Upper lobe of left lung (tissue), 6 donors: ENCODE measurements at regions not wholly inside any gene's neighbourhood (a gene's known extent, or its start where the extent isn't known, plus 50 kb on each side); places are given as distances from the start of the nearest gene placed in this dataset.

Experiments used
- ATAC-seq, 2 donors: fragments of 200-7000 bp; cut with Tn5 transposase; one replicate each; pipeline ENCODE4 v1.9.1; 2022; ENCODE audit warnings: mild to moderate bottlenecking in 2 of 2, moderate library complexity in 2 of 2; ENCODE audit not compliant: low FRiP score in 2 of 2
- DNase-seq, 2 donors: peaks; one replicate each; pipeline ENCODE4 v3.0.0-alpha.2; 2019 to 2020
- H3K27ac ChIP-seq, 4 donors: fragments of 200-600 bp; sonication (generic); one replicate each; pipeline ENCODE4 v1.5.1; 2016 to 2019
- H3K27me3 ChIP-seq, 4 donors: fragments of 200-600 bp; sonication (generic); one replicate each; pipeline ENCODE4 v1.5.1; 2017 to 2019
- H3K36me3 ChIP-seq, 4 donors: fragments of 200-600 bp; sonication (generic); one replicate each; pipeline ENCODE4 v1.5.1; 2016 to 2019
- H3K4me1 ChIP-seq, 4 donors: fragments of 200-600 bp; sonication (generic); one replicate each; pipeline ENCODE4 v1.5.1; 2018 to 2019
- H3K4me3 ChIP-seq, 4 donors: fragments of 200-600 bp; sonication (generic); one replicate each; pipeline ENCODE4 v1.5.1; 2017 to 2019; ENCODE audit warnings: mild to moderate bottlenecking in 2 of 4, moderate library complexity in 1 of 4
- H3K9me3 ChIP-seq, 4 donors: fragments of 200-600 bp; sonication (generic); one replicate each; pipeline ENCODE4 v1.5.1; 2018 to 2019
- EP300 ChIP-seq, 4 donors: sonication (generic); formaldehyde crosslinking; IDR thresholded peaks; one replicate each; pipeline ENCODE4 v1.5.1; 2017; ENCODE audit warnings: antibody characterized with exemption in 4 of 4, control low read depth in 2 of 4
- POLR2A ChIP-seq, 4 donors: fragments of 450-650 bp; IDR thresholded peaks; one replicate each; pipeline ENCODE4 v1.5.1; 2016 to 2017; ENCODE audit warnings: antibody characterized with exemption in 4 of 4, mild to moderate bottlenecking in 2 of 4
- POLR2AphosphoS5 ChIP-seq, 2 donors: sonication (generic); formaldehyde crosslinking; IDR thresholded peaks; one replicate each; pipeline ENCODE4 v1.5.1; 2017; ENCODE audit warnings: antibody characterized with exemption in 2 of 2
- WGBS, 2 donors: methylation state at CpG; one replicate each; pipeline ENCODE4 v1.1.5; 2017 to 2018; 5-methylcytosine and 5-hydroxymethylcytosine counted together
- TF ChIP-seq, protein P1 (sequence below), 6 experiments: fragments of 450-650 bp in 4 of 6; fragments of 200-600 bp in 2 of 6; sonication (generic) in 2 of 6; IDR thresholded peaks; one replicate each; pipeline ENCODE4 v1.5.1; 2016 to 2019; ENCODE audit warnings: antibody characterized with exemption in 6 of 6
- donor health status: DM: no; HTN: no; CAD: no; lungs with moderate emphysema.
- donor health status: DM: no; HTN: yes; CAD: no; lungs with severe emphysema.

DNA sequence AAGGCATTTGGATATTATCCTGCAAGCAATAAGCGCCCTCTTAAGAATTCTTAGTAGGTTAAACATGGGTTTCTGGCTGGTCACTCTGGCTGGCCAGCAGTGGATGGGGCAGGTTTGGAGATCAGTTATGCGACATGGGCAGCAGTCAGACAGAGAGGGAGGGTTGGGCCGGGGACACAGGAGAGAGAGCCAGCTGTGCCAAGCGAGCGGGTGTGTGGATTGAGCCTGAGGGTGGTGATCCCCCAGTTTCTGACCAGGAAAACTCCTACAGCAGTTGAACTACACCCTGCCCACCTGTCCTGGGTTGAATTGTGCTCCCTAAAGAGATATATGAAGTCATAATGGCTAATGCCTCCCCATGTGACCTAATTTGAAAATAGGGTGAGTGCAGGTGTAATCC, 671.2 kb downstream of the TBC1D22A start:
- no peaks in the 10 kb centered on the region for H3K4me1 ChIP-seq
- no peak overlapping the region for H3K4me3 ChIP-seq
- ATAC-seq (no peak), DNase-seq (no peak)
- peaks cover 0 to 5% (median 0%) of the 10 kb centered on the region in 4 donors for H3K9me3 ChIP-seq
- TF ChIP-seq EP300 (IDR thresholded peaks at IDR 0.05) (no peak), POLR2AphosphoS5 (IDR thresholded peaks at IDR 0.05) (no peak), POLR2A (IDR thresholded peaks at IDR 0.05) (no peak)
- TF ChIP-seq, protein P1, sequence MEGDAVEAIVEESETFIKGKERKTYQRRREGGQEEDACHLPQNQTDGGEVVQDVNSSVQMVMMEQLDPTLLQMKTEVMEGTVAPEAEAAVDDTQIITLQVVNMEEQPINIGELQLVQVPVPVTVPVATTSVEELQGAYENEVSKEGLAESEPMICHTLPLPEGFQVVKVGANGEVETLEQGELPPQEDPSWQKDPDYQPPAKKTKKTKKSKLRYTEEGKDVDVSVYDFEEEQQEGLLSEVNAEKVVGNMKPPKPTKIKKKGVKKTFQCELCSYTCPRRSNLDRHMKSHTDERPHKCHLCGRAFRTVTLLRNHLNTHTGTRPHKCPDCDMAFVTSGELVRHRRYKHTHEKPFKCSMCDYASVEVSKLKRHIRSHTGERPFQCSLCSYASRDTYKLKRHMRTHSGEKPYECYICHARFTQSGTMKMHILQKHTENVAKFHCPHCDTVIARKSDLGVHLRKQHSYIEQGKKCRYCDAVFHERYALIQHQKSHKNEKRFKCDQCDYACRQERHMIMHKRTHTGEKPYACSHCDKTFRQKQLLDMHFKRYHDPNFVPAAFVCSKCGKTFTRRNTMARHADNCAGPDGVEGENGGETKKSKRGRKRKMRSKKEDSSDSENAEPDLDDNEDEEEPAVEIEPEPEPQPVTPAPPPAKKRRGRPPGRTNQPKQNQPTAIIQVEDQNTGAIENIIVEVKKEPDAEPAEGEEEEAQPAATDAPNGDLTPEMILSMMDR (IDR thresholded peaks at IDR 0.05), result no peak
- WGBS, 2 donors, result 85 to 89% methylated on average over 5 of the region's 5 CpGs
- no peak overlapping the region for H3K27ac ChIP-seq
- H3K27me3 ChIP-seq, result no peaks in the 10 kb centered on the region
- no peaks in the 10 kb centered on the region for H3K36me3 ChIP-seq

DNA sequence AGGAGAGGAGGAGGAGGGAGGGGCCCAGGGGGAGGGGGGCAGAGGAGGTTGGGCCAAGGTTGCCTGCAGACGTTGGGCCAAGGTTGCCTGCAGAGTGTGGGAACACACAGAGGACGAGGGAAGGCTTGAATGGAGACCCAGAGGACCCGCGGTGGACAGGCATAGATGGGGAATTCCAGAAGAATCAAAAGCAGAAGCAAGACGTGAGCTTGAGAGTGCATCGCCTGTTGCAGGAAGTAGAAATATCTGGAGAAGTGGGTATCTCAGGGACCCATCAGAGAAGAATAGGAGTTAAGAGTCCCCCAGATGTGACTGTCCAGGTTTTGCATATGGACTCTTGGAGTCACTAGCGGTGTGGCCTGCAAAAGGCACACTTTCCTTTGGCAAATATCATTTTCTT, 670.2 kb downstream of the TBC1D22A start:
- peaks cover 0 to 3% (median 0%) of the 10 kb centered on the region in 4 donors for H3K9me3 ChIP-seq
- no peak for ATAC-seq
- WGBS, 2 donors, result 69 to 73% methylated on average over 7 of the region's 7 CpGs
- H3K27ac ChIP-seq, result no peak overlapping the region
- no peaks in the 10 kb centered on the region for H3K4me1 ChIP-seq
- no peaks in the 10 kb centered on the region for H3K36me3 ChIP-seq
- DNase-seq, result no peak
- TF ChIP-seq POLR2A (IDR thresholded peaks at IDR 0.05), result no peak
- TF ChIP-seq, protein P1 (IDR thresholded peaks at IDR 0.05), result no peak
- H3K27me3 ChIP-seq, result no peaks in the 10 kb centered on the region
- no peak overlapping the region for H3K4me3 ChIP-seq

DNA sequence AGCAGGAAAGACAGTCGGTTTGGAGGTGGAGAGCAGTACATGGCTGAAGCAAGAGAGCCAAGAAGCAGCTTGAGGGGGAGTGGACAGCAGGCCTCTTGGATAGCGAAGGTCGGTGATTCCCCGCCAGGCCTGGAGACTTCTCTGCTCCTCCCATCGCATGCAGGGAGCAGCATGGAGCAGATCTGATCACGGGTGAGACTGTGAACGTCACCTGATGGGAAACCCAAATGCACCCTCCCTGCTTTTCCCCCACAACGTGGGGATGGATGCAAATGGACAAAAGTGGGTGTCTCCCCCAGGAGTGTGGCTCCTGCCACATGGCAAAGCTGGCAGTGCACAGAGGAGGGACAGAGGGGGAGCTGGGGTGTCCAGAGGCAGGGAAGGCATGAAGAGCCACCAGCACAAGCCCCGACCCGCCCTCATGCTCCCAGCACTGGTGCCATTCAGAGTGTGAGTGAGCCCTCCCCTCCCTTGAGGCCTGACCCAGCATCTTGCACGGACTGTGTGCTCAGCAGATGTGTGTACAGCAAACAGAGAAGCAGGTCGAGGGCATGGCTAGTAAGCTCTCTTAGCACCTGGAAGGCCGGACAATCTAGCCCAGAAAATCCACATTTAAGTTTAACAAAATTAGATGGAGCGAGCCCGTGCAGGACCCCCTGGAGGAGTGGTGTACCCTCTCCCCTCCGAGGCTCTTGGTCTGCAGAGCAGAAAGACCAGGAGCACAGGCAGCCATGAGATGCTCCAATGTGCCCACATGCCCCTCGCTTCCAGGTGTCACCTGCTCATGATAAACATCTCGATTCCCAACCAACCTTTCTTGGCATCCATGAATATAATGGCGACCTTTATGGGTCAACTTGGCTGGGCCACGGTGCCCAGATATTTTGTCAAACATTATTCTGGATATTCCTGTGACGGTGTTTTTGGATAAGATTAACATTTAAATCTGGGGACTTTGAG, 661.7 kb downstream of the TBC1D22A start:
- H3K9me3 ChIP-seq, result no peaks in the 10 kb centered on the region
- TF ChIP-seq, protein P1 (IDR thresholded peaks at IDR 0.05), result no peak
- no peak for TF ChIP-seq EP300 (IDR thresholded peaks at IDR 0.05)
- TF ChIP-seq POLR2AphosphoS5 (IDR thresholded peaks at IDR 0.05), result no peak
- TF ChIP-seq POLR2A (IDR thresholded peaks at IDR 0.05), result no peak
- DNase-seq (no peak), ATAC-seq (no peak)
- no peak overlapping the region for H3K4me3 ChIP-seq
- H3K27ac ChIP-seq, result no peak overlapping the region
- no peaks in the 10 kb centered on the region for H3K4me1 ChIP-seq
- H3K36me3 ChIP-seq, result no peaks in the 10 kb centered on the region
- 83 to 85% methylated on average over 15 to 21 of the region's 21 CpGs for WGBS, 2 donors
- no peaks in the 10 kb centered on the region for H3K27me3 ChIP-seq

DNA sequence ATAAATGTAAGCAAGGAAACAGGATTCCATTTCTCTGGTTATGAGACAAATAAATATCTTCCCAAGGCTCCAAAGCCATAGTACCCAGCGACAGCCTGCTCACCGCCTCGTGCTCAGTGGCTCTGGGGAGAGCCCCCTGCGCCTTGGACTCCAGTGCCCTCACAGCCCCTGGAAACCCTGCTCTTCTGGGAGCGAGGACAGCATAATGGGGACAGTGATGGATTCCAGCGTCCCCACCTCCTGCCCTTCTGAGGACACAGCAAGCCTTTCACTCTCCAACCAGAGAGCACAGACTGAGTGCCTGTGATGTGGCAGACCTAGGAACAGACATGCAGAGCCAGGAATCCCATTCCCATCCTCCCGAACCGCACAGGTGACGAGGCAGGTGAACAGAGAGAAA, 660.8 kb downstream of the TBC1D22A start:
- no peak overlapping the region for H3K27ac ChIP-seq
- no peak overlapping the region for H3K4me3 ChIP-seq
- DNase-seq (no peak), ATAC-seq (no peak)
- H3K4me1 ChIP-seq, result no peaks in the 10 kb centered on the region
- TF ChIP-seq EP300 (IDR thresholded peaks at IDR 0.05), result no peak
- TF ChIP-seq, protein P1 (IDR thresholded peaks at IDR 0.05), result no peak
- TF ChIP-seq POLR2AphosphoS5 (IDR thresholded peaks at IDR 0.05), result no peak
- no peak for TF ChIP-seq POLR2A (IDR thresholded peaks at IDR 0.05)
- 69 to 78% methylated on average over 9 of the region's 9 CpGs for WGBS, 2 donors
- H3K9me3 ChIP-seq, result no peaks in the 10 kb centered on the region
- H3K36me3 ChIP-seq, result no peaks in the 10 kb centered on the region
- no peaks in the 10 kb centered on the region for H3K27me3 ChIP-seq

DNA sequence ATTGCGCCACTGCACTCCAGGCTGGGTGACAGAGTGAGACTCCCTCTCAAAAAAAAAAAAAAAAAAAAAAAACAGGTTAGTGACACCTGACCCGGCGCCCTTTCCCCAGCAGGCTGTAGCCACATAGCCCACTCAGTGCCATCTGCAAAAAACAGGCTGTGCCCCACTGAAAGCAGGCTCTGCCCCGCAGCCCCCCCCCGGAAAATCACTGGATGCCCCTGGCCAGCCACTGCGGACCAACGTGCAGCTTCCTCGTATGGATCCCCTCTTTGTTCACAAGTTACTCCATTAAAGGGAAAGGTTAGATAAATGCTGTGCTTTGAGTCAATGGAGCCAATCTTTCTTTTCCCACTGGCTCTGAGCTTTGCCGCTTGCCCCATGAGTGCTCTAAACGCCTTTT, 660.3 kb downstream of the TBC1D22A start:
- ATAC-seq, result no peak
- H3K27me3 ChIP-seq, result no peaks in the 10 kb centered on the region
- DNase-seq, result peak in 1 of 2 donors; percentile 36
- TF ChIP-seq POLR2A (IDR thresholded peaks at IDR 0.05) (no peak), POLR2AphosphoS5 (IDR thresholded peaks at IDR 0.05) (no peak), EP300 (IDR thresholded peaks at IDR 0.05) (no peak)
- TF ChIP-seq, protein P1 (IDR thresholded peaks at IDR 0.05), result no peak
- no peak overlapping the region for H3K27ac ChIP-seq
- H3K36me3 ChIP-seq, result no peaks in the 10 kb centered on the region
- 80% methylated on average over 10 of the region's 10 CpGs for WGBS, 2 donors
- H3K9me3 ChIP-seq, result no peaks in the 10 kb centered on the region
- H3K4me3 ChIP-seq, result no peak overlapping the region
- no peaks in the 10 kb centered on the region for H3K4me1 ChIP-seq
